ENCODE measurements at regions not wholly inside any gene's neighbourhood (a gene's known extent, or its start where the extent isn't known, plus 50 kb on each side); places are given as distances from the start of the nearest gene placed in this dataset.

- DNase-seq: no peak
- intact Hi-C loops (cut with micrococcal nuclease): no loop called here
- CTCF ChIA-PET: interaction anchor here (0.6 kb wide), 1 partner anchor 1392 kb away, joined by 3 read pairs; no protein-coding TSS in a partner anchor
- Mint-ChIP-seq H3K27me3 (ENCODE audit: low read depth) (no peaks in the 10 kb centered on the region), H3K9me3 (no peaks in the 10 kb centered on the region), H3K36me3 (ENCODE audit: low read depth) (no peaks in the 10 kb centered on the region), H3K27ac (no peak overlapping the region), H3K4me3 (no peak overlapping the region), H3K4me1 (ENCODE audit: low read depth) (no peaks in the 10 kb centered on the region)
These were observed 201.6 kb downstream of the TMEM114 start for GRCh38 chr16:8388684-8389083.

DNA sequence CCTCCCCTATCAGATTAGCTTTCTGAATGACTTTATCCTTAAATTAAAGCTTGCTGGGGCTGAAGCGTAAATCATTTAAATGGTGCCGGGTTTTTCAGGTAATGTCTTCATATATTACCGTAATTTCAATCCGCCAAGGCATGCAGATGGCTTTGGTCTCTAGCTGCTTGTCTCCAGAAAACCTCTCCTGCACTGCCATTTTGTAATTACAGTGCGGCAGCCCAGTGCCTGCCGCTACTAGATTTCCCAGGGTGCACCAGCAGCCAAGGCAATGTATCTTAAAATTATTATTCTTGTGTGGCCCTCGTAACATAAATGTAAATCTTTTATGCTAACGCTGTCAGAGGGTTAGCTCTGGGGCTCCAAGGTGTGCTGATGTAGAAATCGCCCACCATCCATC is 208.5 kb downstream of the TMEM114 start:
- CTCF ChIA-PET: no interaction called here
- intact Hi-C loops (cut with micrococcal nuclease): no loop called here
- H3K36me3 Mint-ChIP-seq (ENCODE audit: low read depth): no peaks in the 10 kb centered on the region
- H3K4me3 Mint-ChIP-seq: no peak overlapping the region
- no peaks in the 10 kb centered on the region for H3K4me1 Mint-ChIP-seq (ENCODE audit: low read depth)
- H3K9me3 Mint-ChIP-seq: peaks cover 10% of the 10 kb centered on the region
- H3K27ac Mint-ChIP-seq: no peak overlapping the region
- no peaks in the 10 kb centered on the region for H3K27me3 Mint-ChIP-seq (ENCODE audit: low read depth)
- DNase-seq: no peak

- no peak for DNase-seq
- Mint-ChIP-seq H3K4me3 (no peak overlapping the region), H3K36me3 (ENCODE audit: low read depth) (no peaks in the 10 kb centered on the region), H3K27me3 (ENCODE audit: low read depth) (no peaks in the 10 kb centered on the region), H3K4me1 (ENCODE audit: low read depth) (no peaks in the 10 kb centered on the region), H3K27ac (no peak overlapping the region), H3K9me3 (peaks cover 10% of the 10 kb centered on the region)
- CTCF ChIA-PET: no interaction called here
- intact Hi-C loops (cut with micrococcal nuclease): no loop called here
These were observed 210.0 kb downstream of the TMEM114 start for GRCh38 chr16:8380311-8380710.

- Mint-ChIP-seq H3K4me1 (ENCODE audit: low read depth) (no peaks in the 10 kb centered on the region), H3K27me3 (ENCODE audit: low read depth) (no peaks in the 10 kb centered on the region), H3K27ac (no peak overlapping the region), H3K36me3 (ENCODE audit: low read depth) (no peaks in the 10 kb centered on the region), H3K4me3 (no peak overlapping the region), H3K9me3 (peaks cover 10% of the 10 kb centered on the region)
- no peak for DNase-seq
- CTCF ChIA-PET: no interaction called here
- intact Hi-C loops (cut with micrococcal nuclease): no loop called here
These were observed 212.4 kb downstream of the TMEM114 start for GRCh38 chr16:8377864-8378263.

DNA sequence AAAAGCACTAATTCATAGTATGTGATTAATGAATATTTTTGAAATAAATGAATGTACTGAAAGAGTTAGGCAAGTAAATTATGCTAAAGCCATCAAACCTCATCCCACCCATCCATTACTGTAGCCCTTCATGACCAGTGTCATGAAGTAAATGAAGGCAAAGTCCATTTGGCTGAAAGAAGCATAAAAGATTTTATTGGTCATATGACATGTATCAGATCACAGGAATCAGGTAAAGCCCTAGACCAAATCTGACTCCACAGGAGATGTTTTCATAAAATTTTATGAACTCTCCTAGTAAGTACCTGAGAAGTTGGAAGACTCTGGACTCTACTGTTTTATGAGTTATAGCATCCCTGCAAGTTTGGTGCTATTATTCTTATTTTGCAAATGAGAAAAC is 213.5 kb downstream of the TMEM114 start:
- no peaks in the 10 kb centered on the region for H3K36me3 Mint-ChIP-seq (ENCODE audit: low read depth)
- no peak for DNase-seq
- no peaks in the 10 kb centered on the region for H3K27me3 Mint-ChIP-seq (ENCODE audit: low read depth)
- no peak overlapping the region for H3K4me3 Mint-ChIP-seq
- no peak overlapping the region for H3K27ac Mint-ChIP-seq
- H3K4me1 Mint-ChIP-seq (ENCODE audit: low read depth): no peaks in the 10 kb centered on the region
- CTCF ChIA-PET: no interaction called here
- intact Hi-C loops (cut with micrococcal nuclease): no loop called here
- H3K9me3 Mint-ChIP-seq: peaks cover 13% of the 10 kb centered on the region

GRCh38 chr16:8376430-8376829 is 213.9 kb downstream of the TMEM114 start:
- H3K27me3 Mint-ChIP-seq (ENCODE audit: low read depth): no peaks in the 10 kb centered on the region
- H3K36me3 Mint-ChIP-seq (ENCODE audit: low read depth): no peaks in the 10 kb centered on the region
- DNase-seq: no peak
- H3K27ac Mint-ChIP-seq: no peak overlapping the region
- H3K9me3 Mint-ChIP-seq: peaks cover 13% of the 10 kb centered on the region
- no peaks in the 10 kb centered on the region for H3K4me1 Mint-ChIP-seq (ENCODE audit: low read depth)
- CTCF ChIA-PET: no interaction called here
- no peak overlapping the region for H3K4me3 Mint-ChIP-seq
- intact Hi-C loops (cut with micrococcal nuclease): no loop called here

GRCh38 chr16:8375232-8375587 is 215.1 kb downstream of the TMEM114 start:
- Mint-ChIP-seq H3K4me3 (no peak overlapping the region), H3K4me1 (ENCODE audit: low read depth) (no peaks in the 10 kb centered on the region), H3K36me3 (ENCODE audit: low read depth) (no peaks in the 10 kb centered on the region), H3K27ac (no peak overlapping the region), H3K9me3 (peaks cover 9% of the 10 kb centered on the region), H3K27me3 (ENCODE audit: low read depth) (no peaks in the 10 kb centered on the region)
- CTCF ChIA-PET: no interaction called here
- intact Hi-C loops (cut with micrococcal nuclease): no loop called here
- DNase-seq: no peak

- no peaks in the 10 kb centered on the region for H3K36me3 Mint-ChIP-seq (ENCODE audit: low read depth)
- H3K4me1 Mint-ChIP-seq (ENCODE audit: low read depth): no peaks in the 10 kb centered on the region
- CTCF ChIA-PET: no interaction called here
- H3K9me3 Mint-ChIP-seq: peaks cover 9% of the 10 kb centered on the region
- H3K27ac Mint-ChIP-seq: no peak overlapping the region
- no peak for DNase-seq
- no peak overlapping the region for H3K4me3 Mint-ChIP-seq
- intact Hi-C loops (cut with micrococcal nuclease): no loop called here
- H3K27me3 Mint-ChIP-seq (ENCODE audit: low read depth): no peaks in the 10 kb centered on the region
These were observed 215.6 kb downstream of the TMEM114 start for GRCh38 chr16:8374586-8375231.

- H3K4me1 Mint-ChIP-seq (ENCODE audit: low read depth): no peaks in the 10 kb centered on the region
- intact Hi-C loops (cut with micrococcal nuclease): no loop called here
- H3K27me3 Mint-ChIP-seq (ENCODE audit: low read depth): no peaks in the 10 kb centered on the region
- CTCF ChIA-PET: interaction anchor here (0.6 kb wide), 1 partner anchor 190 kb away, joined by 4 read pairs; no protein-coding TSS in a partner anchor
- no peak for DNase-seq
- H3K4me3 Mint-ChIP-seq: no peak overlapping the region
- H3K9me3 Mint-ChIP-seq: peaks cover 7% of the 10 kb centered on the region
- no peaks in the 10 kb centered on the region for H3K36me3 Mint-ChIP-seq (ENCODE audit: low read depth)
- H3K27ac Mint-ChIP-seq: no peak overlapping the region
These were observed 216.5 kb downstream of the TMEM114 start for GRCh38 chr16:8373676-8374431.

GRCh38 chr16:8372141-8372540 is 218.2 kb downstream of the TMEM114 start:
- no peaks in the 10 kb centered on the region for H3K4me1 Mint-ChIP-seq (ENCODE audit: low read depth)
- intact Hi-C loops (cut with micrococcal nuclease): no loop called here
- peaks cover 4% of the 10 kb centered on the region for H3K9me3 Mint-ChIP-seq
- H3K27ac Mint-ChIP-seq: no peak overlapping the region
- CTCF ChIA-PET: no interaction called here
- DNase-seq: no peak
- no peaks in the 10 kb centered on the region for H3K27me3 Mint-ChIP-seq (ENCODE audit: low read depth)
- no peak overlapping the region for H3K4me3 Mint-ChIP-seq
- H3K36me3 Mint-ChIP-seq (ENCODE audit: low read depth): no peaks in the 10 kb centered on the region

GRCh38 chr16:8370374-8371270 is 219.7 kb downstream of the TMEM114 start:
- H3K27ac Mint-ChIP-seq: no peak overlapping the region
- H3K36me3 Mint-ChIP-seq (ENCODE audit: low read depth): no peaks in the 10 kb centered on the region
- H3K9me3 Mint-ChIP-seq: peaks cover 4% of the 10 kb centered on the region
- H3K4me1 Mint-ChIP-seq (ENCODE audit: low read depth): no peaks in the 10 kb centered on the region
- intact Hi-C loops (cut with micrococcal nuclease): no loop called here
- no peak for DNase-seq
- no peak overlapping the region for H3K4me3 Mint-ChIP-seq
- CTCF ChIA-PET: no interaction called here
- no peaks in the 10 kb centered on the region for H3K27me3 Mint-ChIP-seq (ENCODE audit: low read depth)

- no peak overlapping the region for H3K4me3 Mint-ChIP-seq
- H3K27ac Mint-ChIP-seq: no peak overlapping the region
- H3K27me3 Mint-ChIP-seq (ENCODE audit: low read depth): no peaks in the 10 kb centered on the region
- CTCF ChIA-PET: no interaction called here
- no peaks in the 10 kb centered on the region for H3K9me3 Mint-ChIP-seq
- DNase-seq: no peak
- no peaks in the 10 kb centered on the region for H3K4me1 Mint-ChIP-seq (ENCODE audit: low read depth)
- intact Hi-C loops (cut with micrococcal nuclease): no loop called here
- H3K36me3 Mint-ChIP-seq (ENCODE audit: low read depth): no peaks in the 10 kb centered on the region
These were observed 231.4 kb downstream of the TMEM114 start for GRCh38 chr16:8358937-8359336.
